Panc1 (cell line): ENCODE measurements at regions not wholly inside any gene's neighbourhood (a gene's known extent, or its start where the extent isn't known, plus 50 kb on each side); places are given as distances from the start of the nearest gene placed in this dataset.

ENCODE experiments used
- ATAC-seq: fragments of 200-7000 bp; cut with Tn5 transposase; 2 replicates; pipeline ENCODE4 v1.9.1; 2020; ENCODE audit warnings: mild to moderate bottlenecking, moderate library complexity
- BruUV-seq: library from RNA; stranded (reverse); fragments of 400-500 nt; replicated peaks from 2 replicates; lab custom pipeline; 2021; lab: Mats Ljungman, UMichigan
- CTCF ChIA-PET: fragments of 300-600 bp; sonication (Branson Sonifier 250); formaldehyde crosslinking; loops from one replicate; lab custom pipeline; 2022; ENCODE audit warnings: antibody characterized with exemption; lab: Charles Lee
- POLR2A ChIA-PET: fragments of 300-600 bp; sonication (Branson Sonifier 250); formaldehyde crosslinking; loops from one replicate; lab custom pipeline; 2022; ENCODE audit warnings: antibody characterized with exemption; lab: Charles Lee
- DNase-seq: peaks from one replicate; pipeline ENCODE4 v3.0.0-alpha.2; 2010; ENCODE audit warnings: low read depth, low spot score
- H3K27ac ChIP-seq: 2 replicates; pipeline ENCODE4 v1.5.1; 2011; ENCODE audit warnings: mild to moderate bottlenecking, low read length, inconsistent platforms
- H3K27me3 ChIP-seq: fragments of 200-500 bp; sonication (Bioruptor generic); 2 replicates; pipeline ENCODE4 v1.6.0; 2014; ENCODE audit warnings: low read length, inconsistent platforms; ENCODE audit not compliant: control insufficient read depth, insufficient read depth
- H3K36me3 ChIP-seq: fragments of 200-500 bp; sonication (Bioruptor generic); 2 replicates; pipeline ENCODE4 v1.5.1; 2014; ENCODE audit warnings: inconsistent platforms, mild to moderate bottlenecking, low read length, moderate library complexity; ENCODE audit not compliant: control insufficient read depth, insufficient read depth
- H3K4me1 ChIP-seq: 2 replicates; pipeline ENCODE4 v1.5.1; 2011; ENCODE audit warnings: inconsistent platforms, mild to moderate bottlenecking, low read length, moderate library complexity; ENCODE audit not compliant: control insufficient read depth, insufficient read depth
- H3K4me3 ChIP-seq, 2 experiments: 2 replicates each; pipeline ENCODE4 v1.5.1; 2011 to 2012; ENCODE audit warnings: low read depth in 2 of 2, low read length in 2 of 2, mild to moderate bottlenecking in 2 of 2, inconsistent platforms in 1 of 2, moderate library complexity in 1 of 2
- H3K9me3 ChIP-seq: fragments of 200-500 bp; sonication (Bioruptor generic); 2 replicates; pipeline ENCODE4 v1.5.1; 2014; ENCODE audit warnings: low read depth, mild to moderate bottlenecking, inconsistent platforms, low read length, moderate library complexity; ENCODE audit not compliant: control insufficient read depth, insufficient read depth
- POLR2AphosphoS5 ChIP-seq: IDR thresholded peaks from 2 replicates; pipeline ENCODE4 v1.6.1; 2012; ENCODE audit warnings: mild to moderate bottlenecking, low read depth, low read length, moderate library complexity
- SIN3A ChIP-seq: IDR thresholded peaks from 2 replicates; pipeline ENCODE4 v1.6.1; 2012; ENCODE audit warnings: low read depth, mild to moderate bottlenecking, low read length, moderate library complexity, borderline replicate concordance; ENCODE audit not compliant: insufficient read depth
- TCF7L2 ChIP-seq: IDR thresholded peaks from 2 replicates; pipeline ENCODE4 v1.6.1; 2011; ENCODE audit warnings: mild to moderate bottlenecking, low read depth, low read length, inconsistent platforms
- in situ Hi-C: cut with HindIII; loops from 2 replicates; pipeline ENCODE4 v1.10.0; 2016; ENCODE audit warnings: low sequenced_read_pairs, low pct_unique_long_range_greater_than_20kb
- intact Hi-C: fragments of 100-400 bp; cut with micrococcal nuclease; formaldehyde crosslinking; loops from one replicate; pipeline ENCODE4 v1.10.0; 2022; ENCODE audit not compliant: unreplicated experiment
- TF ChIP-seq, protein P1 (sequence below), 2 experiments: IDR thresholded peaks; 2 replicates each; pipeline ENCODE4 v1.6.1; 2011 to 2012; ENCODE audit warnings: low read depth in 2 of 2, control low read depth in 1 of 2, low read length in 1 of 2, mild to moderate bottlenecking in 1 of 2, moderate library complexity in 1 of 2; ENCODE audit not compliant: insufficient read depth in 1 of 2
- TF ChIP-seq, protein P2 (sequence below): fragments of 450-650 bp; IDR thresholded peaks from 2 replicates; pipeline ENCODE4 v1.5.1; 2017; ENCODE audit warnings: mild to moderate bottlenecking

DNA sequence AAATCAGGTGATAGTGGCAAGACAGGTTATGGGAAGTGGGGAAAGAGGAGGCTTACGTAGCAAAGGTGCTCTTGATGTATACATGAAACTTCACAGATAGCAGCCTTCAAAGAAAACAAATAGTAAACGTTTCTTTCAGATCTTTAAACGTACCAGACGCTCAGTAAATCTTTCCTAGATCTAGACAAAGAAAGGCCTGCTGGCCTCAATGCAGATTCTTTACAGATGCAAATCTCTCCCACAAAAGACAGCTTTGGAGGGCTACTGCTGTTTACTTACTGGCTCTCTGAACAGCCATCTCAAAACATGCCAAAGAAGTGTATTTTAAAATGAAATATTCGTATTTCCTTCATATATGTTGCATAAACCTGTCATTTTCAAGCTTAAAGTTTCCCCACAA is 1279.9 kb upstream of the NRXN1 start:
- no peak for DNase-seq
- TF ChIP-seq SIN3A (no peak), TCF7L2 (no peak), POLR2AphosphoS5 (no peak)
- TF ChIP-seq, protein P1, sequence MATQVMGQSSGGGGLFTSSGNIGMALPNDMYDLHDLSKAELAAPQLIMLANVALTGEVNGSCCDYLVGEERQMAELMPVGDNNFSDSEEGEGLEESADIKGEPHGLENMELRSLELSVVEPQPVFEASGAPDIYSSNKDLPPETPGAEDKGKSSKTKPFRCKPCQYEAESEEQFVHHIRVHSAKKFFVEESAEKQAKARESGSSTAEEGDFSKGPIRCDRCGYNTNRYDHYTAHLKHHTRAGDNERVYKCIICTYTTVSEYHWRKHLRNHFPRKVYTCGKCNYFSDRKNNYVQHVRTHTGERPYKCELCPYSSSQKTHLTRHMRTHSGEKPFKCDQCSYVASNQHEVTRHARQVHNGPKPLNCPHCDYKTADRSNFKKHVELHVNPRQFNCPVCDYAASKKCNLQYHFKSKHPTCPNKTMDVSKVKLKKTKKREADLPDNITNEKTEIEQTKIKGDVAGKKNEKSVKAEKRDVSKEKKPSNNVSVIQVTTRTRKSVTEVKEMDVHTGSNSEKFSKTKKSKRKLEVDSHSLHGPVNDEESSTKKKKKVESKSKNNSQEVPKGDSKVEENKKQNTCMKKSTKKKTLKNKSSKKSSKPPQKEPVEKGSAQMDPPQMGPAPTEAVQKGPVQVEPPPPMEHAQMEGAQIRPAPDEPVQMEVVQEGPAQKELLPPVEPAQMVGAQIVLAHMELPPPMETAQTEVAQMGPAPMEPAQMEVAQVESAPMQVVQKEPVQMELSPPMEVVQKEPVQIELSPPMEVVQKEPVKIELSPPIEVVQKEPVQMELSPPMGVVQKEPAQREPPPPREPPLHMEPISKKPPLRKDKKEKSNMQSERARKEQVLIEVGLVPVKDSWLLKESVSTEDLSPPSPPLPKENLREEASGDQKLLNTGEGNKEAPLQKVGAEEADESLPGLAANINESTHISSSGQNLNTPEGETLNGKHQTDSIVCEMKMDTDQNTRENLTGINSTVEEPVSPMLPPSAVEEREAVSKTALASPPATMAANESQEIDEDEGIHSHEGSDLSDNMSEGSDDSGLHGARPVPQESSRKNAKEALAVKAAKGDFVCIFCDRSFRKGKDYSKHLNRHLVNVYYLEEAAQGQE (IDR thresholded peaks at IDR 0.05; ENCODE audit: insufficient read depth in 1 of 2, low read depth in 2 of 2, low read length in 1 of 2) = no peak
- TF ChIP-seq, protein P2, sequence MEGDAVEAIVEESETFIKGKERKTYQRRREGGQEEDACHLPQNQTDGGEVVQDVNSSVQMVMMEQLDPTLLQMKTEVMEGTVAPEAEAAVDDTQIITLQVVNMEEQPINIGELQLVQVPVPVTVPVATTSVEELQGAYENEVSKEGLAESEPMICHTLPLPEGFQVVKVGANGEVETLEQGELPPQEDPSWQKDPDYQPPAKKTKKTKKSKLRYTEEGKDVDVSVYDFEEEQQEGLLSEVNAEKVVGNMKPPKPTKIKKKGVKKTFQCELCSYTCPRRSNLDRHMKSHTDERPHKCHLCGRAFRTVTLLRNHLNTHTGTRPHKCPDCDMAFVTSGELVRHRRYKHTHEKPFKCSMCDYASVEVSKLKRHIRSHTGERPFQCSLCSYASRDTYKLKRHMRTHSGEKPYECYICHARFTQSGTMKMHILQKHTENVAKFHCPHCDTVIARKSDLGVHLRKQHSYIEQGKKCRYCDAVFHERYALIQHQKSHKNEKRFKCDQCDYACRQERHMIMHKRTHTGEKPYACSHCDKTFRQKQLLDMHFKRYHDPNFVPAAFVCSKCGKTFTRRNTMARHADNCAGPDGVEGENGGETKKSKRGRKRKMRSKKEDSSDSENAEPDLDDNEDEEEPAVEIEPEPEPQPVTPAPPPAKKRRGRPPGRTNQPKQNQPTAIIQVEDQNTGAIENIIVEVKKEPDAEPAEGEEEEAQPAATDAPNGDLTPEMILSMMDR = no peak
- intact Hi-C loops (no loop called here), in situ Hi-C loops (no loop called here)
- ChIA-PET POLR2A (no interaction called here), CTCF (no interaction called here)
- no peak for ATAC-seq
- Histone ChIP-seq H3K27me3 (no peaks in the 10 kb centered on the region), H3K36me3 (no peaks in the 10 kb centered on the region), H3K4me1 (no peaks in the 10 kb centered on the region), H3K9me3 (no peaks in the 10 kb centered on the region; the same call in 1 of the 2 replicates), H3K4me3 (no peak overlapping the region), H3K27ac (no peak overlapping the region)
- BruUV-seq = no TSS peak

DNA sequence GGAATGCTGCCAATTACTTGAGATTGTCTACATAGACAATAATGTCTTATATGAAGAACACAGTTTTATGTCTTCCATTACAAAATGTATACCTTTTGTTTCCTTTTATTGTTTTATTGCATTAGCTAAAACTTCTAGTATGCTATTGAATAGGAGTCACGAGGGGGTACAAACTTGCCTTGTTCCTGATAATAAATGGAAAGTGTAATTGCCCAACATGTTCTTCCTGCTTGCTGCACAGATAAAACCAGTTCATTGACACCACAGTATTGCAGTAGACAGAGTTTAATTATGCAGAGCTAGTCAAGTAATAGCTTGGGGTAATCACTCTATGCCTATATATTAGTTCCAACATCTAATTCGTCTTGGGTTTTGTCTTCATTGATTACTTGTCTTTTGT is 1276.2 kb upstream of the NRXN1 start:
- POLR2A ChIA-PET = no interaction called here
- Histone ChIP-seq H3K4me3 (no peak overlapping the region), H3K27ac (no peak overlapping the region), H3K9me3 (no peaks in the 10 kb centered on the region; the same call in 1 of the 2 replicates), H3K4me1 (no peaks in the 10 kb centered on the region), H3K36me3 (no peaks in the 10 kb centered on the region), H3K27me3 (no peaks in the 10 kb centered on the region)
- intact Hi-C loops (no loop called here), in situ Hi-C loops (no loop called here)
- TF ChIP-seq, protein P2 = no peak
- TF ChIP-seq TCF7L2 = no peak
- DNase-seq (no peak), ATAC-seq (no peak)
- CTCF ChIA-PET = no interaction called here
- BruUV-seq = no TSS peak

DNA sequence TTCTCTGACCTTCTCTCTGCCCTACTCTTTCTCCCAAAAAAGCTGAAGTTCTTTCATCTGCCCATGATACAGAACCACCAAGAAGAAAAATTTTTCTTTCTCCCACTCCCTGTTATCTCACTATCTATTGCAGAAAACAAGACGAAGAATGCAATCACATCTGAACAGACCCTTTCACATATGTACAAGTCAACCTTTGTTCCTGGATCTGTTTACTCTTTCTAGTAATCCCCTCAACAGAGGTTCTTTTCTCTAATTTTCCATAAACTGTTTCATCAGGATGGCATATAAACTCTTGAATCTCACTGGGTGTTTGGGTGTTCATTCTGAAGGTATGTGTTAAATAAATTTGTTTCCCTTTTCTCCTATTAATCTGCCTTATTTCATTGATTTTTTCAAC is 1262.7 kb upstream of the NRXN1 start:
- in situ Hi-C loops = no loop called here
- BruUV-seq = no TSS peak
- POLR2A ChIA-PET = no interaction called here

More for the DNA sequence above, 1262.7 kb upstream of the NRXN1 start:
- DNase-seq (no peak), ATAC-seq (no peak)
- no peak overlapping the region for H3K4me3 ChIP-seq
- TF ChIP-seq, protein P1 (IDR thresholded peaks at IDR 0.05; ENCODE audit: insufficient read depth in 1 of 2, low read depth in 2 of 2, low read length in 1 of 2) = no peak
- no peaks in the 10 kb centered on the region for H3K27me3 ChIP-seq
- intact Hi-C loops = no loop called here
- H3K9me3 ChIP-seq = no peaks in the 10 kb centered on the region
- no peak overlapping the region for H3K27ac ChIP-seq
- CTCF ChIA-PET = no interaction called here
- no peaks in the 10 kb centered on the region for H3K4me1 ChIP-seq
- no peaks in the 10 kb centered on the region for H3K36me3 ChIP-seq
